DMS153 (cell line): ENCODE measurements at regions not wholly inside any gene's neighbourhood (a gene's known extent, or its start where the extent isn't known, plus 50 kb on each side); places are given as distances from the start of the nearest gene placed in this dataset.
"Not testable (repeated sequence)": the region's sequence is repeated elsewhere in the genome, so short reads cannot be mapped to it uniquely, and the experiment has no call there.

Experiments
- DNase-seq: peaks from one replicate; lab custom pipeline; 2025; lab: John Stamatoyannopoulos, UW

DNA sequence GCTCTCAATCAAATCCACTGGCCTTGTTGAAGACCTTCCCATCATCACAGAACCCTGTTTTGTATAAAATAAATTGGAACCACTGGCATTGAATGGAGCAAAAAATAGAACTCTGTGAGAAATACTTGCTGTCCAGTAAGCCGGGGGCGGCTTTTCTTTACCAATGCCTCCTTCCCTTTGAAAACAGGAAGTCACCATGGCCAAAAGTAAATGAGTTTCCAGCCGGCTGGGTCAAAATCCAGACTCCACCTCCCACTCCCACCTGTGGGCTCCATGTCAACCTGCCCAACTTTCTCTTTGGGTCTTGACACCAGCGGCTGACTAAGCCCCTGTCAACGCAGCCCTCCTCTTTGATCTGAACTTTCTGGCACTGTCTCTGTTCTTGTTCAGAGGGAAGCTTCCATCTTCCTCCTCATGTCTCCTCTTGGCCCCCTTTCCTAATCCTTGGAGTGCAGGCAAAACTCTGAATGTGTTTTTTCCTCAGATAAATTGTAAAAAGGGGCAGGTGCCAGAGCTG, 95.2 kb downstream of the TFAP2C start:
- no peak for DNase-seq

DNA sequence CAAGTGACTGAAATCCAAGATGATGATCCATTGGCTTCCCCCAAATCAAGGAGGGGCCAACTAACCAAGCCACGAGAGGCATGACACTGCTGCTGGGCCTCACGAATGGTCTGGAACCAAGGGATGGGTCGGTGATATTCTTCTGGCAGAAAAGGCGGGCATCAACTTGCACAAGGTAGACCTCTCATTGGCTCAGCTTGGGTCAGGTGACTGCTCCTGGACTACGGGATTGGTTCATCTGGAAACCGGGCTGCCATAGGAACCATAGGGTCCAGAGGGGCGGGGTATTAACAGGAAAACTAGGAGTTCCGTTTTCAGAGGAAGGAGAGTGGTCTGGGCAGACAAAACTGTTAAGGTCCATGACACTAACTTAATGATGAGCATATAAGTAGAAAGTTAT, 100.9 kb downstream of the TFAP2C start:
- no peak for DNase-seq

DNA sequence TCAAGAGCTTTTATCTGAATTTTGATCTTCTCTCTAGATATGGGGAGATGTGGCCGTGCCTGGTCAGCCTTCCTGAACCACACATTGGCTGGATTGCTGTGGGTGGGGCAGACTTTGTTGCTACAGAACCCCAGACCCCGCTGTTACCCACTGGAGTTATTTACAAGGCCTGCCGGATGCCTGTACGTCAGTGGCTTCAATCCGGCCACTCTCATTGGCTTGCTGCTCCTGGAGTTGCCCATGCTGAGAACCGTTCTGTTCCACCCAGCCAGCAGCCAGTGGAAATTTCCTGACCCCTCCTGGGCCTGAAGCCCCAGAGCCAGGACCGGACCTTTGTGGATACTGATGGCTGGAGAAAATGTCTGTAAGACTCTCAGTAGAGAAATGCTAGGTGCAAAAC, 101.9 kb downstream of the TFAP2C start:
- no peak for DNase-seq

DNA sequence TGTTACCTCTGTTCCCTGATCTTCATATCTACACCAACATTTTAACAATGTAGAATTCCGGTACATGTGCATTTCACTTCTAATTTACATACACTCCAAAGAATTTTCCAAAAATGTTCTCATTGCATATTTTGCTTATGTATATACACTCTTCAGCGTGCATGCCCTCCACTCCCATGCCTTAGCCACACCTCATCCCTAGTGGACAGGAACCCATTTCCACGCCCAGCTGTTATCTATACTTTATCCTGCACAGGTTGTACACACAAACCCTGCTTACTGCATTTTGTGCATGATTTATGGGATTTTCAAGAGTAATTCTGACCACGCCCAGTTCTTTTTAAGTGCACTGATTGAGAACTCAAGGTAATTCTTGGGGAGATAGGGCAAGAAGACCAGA, 102.4 kb downstream of the TFAP2C start:
- no peak for DNase-seq

DNA sequence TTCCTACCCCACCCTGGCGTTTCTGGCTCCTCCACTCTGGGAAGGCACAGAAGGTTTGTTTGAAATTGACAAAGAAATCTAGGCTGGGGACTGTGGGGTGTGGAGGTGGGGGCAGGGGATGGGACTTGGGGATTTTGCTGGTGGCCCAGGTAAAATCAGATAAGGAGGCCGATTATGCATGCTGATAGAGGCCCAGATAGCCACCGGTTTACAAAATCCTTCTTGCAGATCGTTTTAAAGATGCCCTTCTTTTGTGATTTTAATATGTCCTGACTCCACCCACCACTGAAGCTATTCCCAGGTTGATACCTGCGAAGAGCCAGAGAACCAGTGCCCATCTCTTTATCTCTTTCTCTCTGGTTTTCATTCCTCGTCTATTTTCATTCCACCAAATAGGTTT, 104.9 kb downstream of the TFAP2C start:
- DNase-seq = no peak

DNA sequence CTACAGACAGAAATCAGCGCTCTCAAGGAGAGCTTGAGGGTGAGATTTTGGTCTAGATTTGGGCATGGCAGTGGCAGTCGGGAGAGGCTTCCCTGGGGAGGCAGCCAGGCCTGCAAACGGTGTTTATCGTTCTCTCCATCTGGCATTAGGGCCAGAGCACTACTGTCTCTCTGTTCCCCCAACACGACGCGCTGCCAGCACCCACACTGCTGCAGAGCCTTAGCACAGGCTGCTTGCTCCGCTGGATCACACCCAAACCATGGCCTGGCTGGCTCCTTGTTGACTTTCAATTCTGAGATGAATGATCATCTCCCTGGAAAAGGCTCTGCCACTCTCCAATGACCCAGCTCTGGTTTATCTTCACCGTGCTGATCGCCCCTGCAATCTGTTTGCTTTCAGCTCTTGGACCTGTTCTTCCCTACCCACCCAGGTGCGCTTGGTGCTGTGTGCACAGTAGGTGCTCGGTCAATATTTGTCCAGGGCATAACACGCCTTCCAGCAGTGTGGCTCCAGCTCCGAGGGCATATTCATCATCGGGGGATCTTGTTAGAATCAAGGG, 106.1 kb downstream of the TFAP2C start:
- peak; percentile 19 for DNase-seq

DNA sequence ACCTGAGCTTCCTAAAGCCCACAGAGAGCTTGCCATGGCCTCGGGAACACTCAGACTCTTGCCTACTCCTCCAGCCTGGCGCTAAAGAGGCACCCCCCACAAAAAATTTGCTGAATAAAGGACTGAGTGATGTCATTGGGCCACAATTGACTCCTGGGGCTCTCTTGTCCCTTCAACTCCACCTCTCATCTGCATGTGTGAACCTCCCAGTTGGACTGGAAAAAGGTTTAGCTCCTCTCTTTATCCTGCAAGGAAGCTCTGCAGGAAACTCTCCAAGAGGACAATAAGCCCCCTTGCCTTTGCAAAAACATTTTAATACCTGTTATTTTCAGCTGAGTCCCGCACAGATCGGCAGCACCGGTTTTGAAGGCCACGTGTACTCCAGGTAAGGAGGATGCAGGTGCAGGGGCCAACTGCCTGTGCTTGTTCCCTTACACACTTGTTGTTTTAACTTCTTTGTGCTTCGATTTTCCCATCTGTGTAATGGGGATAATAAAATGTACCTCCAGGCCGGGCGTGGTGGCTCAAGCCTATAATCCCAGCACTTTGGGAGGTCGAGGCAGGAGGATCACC, 107.3 kb downstream of the TFAP2C start:
- no peak for DNase-seq

DNA sequence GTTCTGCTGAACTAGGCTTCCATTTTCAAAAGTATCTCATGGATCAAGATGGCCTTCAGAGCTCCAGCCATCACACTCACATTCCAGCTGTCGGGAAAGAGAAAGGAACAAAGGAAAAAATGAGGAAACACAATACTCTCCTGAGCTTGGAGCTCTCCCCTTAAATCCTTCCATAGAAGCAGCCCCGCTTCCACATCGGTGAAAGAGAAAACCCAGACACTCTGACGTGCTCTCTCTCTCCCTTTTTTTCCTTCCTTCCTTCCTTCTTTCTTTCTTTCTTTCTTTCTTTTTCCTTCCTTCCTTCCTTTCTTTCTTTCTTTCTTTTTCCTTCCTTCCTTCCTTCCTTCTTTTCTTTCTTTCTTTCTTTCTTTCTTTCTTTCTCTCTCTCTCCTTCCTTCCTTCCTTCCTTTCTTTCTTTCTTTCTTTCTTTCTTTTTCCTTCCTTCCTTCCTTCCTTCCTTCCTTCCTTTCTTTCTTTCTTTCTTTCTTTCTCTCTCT, 115.3 kb downstream of the TFAP2C start:
- DNase-seq = not testable (repeated sequence)

DNA sequence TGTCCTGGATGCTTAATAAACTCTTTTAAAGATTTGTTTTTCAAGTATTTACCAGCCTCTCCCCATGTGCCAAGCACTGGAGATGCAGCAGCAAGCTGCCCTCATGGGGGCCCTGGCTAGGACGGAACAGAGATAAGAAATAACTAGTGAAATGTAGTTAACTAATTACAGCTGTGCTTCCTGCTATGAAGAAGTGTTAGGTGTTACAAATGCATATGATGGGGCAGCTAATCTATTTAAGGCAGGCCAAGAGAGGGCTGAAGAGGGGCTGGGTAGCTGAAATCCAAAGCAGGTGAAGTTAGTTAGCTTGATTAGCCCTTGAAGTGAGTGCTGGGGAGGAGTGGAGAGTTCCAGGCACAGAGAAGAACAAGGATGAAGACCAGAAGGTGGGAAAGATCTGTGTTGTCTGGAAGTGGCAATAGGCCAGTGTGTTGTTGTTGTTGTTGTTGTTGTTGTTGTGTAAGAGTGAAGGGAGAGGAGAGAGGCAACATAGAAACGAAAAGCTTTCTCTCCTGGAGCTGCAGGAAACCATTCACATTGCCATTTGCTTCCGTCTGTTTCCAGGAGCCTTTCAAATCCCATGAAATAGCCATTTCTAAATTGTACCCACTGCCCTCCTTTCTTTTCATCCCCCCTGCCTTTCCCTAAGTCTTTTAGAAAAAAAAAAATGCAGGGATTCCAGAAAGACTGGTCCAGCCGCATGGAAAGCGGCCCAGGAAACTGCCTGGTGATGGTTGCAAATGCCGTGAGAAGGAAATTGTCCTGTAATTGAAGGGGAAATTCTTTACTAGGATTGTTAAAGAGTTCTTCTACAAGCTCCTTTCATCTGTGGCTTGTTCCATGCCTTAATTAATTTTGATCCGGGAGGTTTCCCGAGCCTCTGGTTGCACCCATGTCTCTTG, 119.6 kb downstream of the TFAP2C start:
- no peak for DNase-seq

DNA sequence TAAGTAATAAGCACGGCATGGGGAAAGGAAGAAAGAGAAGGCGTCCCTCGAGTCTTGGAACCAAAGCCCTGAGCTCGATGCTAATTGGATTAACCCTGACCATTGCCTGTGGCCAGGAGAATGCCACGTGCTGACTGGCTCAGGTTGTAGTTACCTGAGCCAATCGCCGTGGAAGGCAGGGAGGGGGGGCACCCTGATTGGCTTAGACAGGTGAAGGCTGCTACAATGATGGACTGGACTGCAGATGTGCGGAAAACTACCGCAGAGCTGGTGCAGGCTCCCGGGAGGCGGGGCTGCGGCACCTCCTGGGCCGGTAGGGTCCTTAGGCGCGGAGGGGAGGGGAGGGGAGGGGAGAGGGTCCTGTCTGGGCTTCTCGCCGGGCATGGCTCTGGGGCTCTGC, 121.3 kb downstream of the TFAP2C start:
- DNase-seq = no peak

DNA sequence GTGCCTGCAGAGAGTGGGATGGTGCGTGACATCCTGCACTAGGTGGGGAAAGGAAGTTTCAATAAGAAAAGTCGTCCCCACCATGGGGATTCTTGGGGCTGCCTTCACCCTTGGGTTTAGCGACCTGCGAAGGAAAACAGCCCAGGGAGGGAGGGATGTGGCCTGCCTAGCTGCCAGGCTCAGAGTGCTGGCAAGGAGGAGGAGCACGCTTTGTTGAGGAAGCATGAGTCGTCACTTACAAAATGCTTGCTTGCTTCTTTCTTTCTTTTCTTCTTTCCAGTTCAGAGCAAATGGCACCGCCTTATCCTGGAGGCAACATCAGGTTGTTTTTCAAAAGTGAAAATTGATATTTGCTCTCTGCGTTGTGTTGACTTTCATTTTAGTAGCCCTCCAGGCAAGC, 123.2 kb downstream of the TFAP2C start:
- DNase-seq = no peak

DNA sequence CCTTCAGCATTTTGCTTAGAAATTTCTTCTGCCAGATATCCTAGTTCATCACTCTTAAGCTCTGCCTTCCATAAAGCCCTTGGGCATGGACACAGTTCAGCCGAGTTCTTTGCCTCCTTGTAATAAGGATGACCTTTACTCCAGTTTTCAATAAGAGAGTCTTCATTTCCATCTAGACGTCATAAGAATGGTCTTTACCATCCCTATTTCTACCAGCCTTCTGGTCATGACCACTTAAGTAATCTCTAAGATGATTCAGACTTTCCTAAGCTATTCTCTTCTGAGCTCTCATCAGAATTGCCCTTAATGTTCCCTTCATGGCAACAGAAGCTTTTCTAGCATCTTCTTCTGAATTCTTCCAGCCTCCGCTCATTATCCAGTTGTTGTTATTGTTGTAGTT, 126.1 kb downstream of the TFAP2C start:
- DNase-seq = no peak

DNA sequence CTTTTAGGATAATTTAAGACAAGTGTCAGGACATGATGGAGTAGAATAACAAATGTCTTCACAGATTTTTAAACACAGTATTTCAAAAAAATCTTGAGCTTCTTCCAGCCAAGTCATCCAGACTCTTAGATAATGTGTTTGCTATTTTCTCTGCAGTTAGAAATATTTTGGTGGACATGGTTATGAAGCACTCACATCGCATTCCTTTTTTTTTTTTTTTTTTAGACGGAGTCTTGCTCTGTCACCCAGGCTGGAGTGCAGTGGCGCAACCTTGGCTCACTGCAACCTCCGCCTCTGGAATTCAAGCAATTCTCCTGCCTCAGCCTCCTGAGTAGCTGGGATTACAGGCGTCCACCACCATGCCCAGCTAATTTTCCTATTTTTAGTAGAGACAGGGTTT, 127.6 kb downstream of the TFAP2C start:
- not testable (repeated sequence) for DNase-seq

DNA sequence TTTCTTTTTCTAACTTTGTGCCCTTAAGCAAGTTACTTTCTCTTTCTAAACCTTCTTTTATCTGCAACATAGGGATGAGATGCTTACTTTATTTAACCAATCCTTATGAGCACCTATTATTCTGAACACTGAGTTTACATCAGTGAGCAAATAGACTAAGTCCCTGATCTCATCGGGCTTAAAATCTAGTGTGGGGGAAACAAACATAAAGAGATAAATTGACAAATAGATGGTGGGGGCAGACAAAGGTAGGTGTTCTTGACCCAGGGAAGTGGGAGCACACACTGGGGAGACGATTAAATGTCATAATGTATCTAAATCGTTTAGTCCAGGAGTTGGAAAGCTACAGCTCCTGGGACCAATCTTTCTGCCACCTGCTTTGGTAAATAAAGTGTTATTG, 129.6 kb downstream of the TFAP2C start:
- DNase-seq = no peak

DNA sequence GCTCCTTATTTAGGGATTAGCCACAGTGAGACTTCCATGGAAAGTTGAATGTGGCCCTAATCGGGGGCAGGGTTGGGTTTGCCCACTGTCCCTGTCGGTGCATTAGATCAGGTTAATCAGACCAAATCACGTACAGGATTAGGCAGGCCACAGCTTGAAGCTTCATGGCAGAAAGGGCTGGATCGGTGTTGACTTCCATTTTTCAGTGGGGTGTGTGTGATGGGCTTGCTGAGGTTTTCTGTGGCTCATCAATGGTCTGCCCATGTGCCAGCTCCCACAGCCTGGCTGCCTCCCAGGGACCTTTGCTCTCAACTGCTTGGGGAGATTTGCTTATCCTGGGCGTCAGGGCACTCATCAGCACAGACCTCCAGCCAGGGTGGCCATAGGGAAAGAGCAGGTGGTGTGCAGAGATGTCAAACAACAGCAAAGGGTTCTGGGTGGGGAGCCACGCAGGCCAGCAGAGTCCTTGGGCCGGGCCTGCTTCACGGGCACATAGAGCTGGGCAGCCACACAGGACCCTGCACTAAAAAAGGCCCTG, 130.7 kb downstream of the TFAP2C start:
- no peak for DNase-seq

DNA sequence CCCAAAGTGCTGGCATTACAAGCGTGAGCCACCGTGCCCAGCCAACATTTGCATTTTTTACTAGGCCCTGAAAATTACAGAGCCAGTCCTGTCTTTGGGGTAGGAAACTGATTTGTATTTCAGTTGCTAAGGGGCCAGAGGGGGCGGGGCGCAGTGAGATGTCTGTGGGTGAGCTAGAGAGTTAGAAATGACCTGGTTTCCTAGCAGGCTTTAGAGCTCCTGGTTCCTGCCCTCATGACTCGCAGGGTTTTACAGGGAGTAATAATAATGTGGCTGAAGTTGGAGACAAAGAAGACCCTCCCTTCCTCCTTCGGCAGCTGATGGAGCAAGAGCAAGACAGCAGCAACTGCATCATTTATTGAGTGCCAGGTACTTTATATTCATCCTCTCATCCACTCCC, 131.5 kb downstream of the TFAP2C start:
- no peak for DNase-seq

DNA sequence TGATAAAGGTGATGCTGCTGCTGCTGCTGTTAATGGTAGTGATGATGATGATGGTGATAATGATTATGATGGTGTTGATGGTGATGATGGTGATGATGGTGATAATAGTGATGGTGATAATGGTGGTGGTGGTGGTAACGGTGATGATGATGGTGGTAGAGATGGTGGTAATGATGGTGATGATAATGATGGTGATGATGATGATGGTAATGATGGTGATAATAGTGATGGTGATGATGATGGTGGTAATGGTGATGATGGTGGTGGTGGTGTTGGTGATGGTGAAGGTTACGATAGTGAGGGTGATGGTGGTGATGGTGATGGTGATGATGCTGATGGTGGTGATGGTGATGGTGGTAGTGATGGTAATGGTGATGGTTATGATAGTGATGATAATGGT, 132.3 kb downstream of the TFAP2C start:
- DNase-seq = no peak

DNA sequence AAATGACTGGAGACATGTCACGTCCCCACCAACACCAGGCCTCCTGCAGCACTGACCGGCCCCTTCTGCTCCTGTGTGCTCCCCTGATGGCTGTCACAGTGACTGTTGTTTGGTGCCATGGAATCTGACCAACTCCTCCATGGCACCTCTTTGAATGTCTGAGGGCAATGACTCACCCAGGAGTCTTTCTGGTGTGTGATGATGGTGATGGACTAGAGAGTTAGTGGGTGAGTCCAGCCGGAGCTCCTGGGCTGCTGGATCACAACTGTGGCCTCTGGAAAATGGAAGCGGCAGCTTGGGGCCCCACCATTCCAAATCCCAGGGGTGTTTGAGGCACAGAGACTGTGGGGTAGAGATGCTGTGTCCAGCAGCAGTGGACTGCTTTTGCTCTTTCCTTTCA, 133.3 kb downstream of the TFAP2C start:
- DNase-seq = no peak

DNA sequence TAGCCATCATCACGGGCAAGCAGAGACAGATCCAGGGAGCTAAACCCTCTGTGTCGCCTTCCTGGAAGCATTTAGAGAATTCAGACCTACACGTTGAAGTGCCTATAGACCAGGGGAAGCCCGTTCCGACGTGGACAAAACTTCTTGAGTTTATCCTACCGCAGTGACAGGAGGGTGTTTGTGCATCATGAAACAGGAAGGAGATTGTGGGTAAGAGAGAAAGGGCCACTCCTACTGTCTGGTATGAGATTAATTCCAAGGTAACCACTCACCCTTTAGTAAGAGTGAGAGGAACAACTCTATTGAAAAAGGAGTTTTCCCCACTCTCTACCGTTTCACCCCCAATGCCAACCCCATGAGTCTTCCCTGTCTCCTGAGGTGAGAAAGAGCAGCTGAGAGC, 133.7 kb downstream of the TFAP2C start:
- DNase-seq = no peak

DNA sequence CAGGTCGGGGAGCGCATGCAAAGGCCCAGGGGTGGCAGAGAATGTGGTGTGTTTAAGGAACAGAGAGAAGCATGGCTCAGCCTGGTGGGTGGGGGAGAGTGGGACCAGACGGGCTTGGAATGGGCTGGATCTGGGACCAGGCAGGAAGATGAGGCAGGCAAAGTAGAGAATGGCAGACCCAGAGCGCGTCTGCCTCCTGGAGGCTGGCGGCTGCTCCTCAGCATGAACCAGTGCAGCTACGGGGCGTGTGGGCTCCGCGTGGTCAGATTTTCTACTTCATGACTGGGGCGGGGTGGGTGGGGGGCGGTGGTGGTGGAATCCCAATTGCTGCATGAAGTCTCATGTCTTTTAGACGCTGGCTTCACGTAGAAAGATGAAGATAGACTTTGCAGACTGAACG, 135.6 kb downstream of the TFAP2C start:
- DNase-seq = no peak

DNA sequence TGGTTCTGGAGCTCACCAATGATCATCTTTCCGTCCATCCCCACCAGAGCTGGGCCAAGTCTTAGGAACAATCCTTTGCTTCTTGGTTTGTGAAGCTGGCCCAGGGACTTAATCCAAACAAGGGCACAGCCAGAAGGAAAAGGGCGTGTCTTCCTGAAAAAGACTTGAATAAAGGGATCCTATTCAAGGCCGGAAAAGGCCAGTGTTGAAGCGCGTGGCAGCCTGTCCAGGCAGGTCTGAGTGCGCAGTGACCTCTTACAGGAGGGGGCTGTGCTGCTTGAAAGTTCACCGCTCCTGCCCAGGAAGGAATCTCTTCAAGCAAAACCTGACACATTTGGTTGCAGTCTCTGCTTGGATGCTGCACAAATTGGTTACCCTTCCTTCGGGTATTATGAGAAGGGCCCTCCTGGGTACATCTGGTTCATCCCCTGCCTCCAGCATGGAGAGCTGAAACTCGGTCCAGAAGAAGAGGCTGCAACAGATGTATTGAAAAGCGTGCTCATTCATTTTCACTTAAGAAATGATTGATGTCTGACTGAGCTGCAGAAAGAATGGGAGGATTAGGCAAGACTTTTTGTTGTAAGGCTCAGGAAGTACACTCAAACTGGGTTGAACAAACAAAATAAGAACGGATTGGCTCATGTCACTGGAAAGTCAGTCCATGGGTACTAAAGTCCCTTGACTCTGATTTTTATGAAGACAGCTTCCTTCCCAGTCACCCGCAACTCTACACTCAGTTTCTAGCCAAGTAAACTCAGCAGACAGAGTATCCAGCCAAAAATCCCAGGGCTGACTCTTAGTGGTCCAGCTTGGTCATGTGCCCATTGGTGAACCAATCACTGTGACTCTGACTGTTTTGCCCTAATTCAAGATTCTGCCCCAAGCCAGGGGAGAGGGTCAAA, 136.3 kb downstream of the TFAP2C start:
- DNase-seq = no peak

DNA sequence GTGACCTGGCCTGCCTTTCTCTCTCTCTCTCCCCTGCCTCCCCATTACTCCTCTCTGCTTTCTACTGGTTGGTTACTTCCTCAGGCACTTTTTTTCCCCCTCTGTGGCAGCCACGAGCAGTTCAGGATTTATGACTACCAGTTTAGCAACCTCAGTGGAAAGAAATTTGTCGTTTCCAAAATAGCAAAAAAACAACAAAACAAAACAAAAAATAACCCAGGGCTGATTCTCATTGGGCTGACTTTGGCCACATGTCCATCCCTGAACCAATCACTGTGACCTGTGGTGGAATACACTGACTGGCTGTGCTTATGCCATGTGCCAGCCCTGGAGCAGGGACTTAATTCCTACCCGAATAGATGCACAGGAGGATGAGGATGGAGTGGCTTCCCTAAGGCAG, 137.4 kb downstream of the TFAP2C start:
- no peak for DNase-seq
